Keratinocyte (primary cell): ENCODE measurements at regions not wholly inside any gene's neighbourhood (a gene's known extent, or its start where the extent isn't known, plus 50 kb on each side); places are given as distances from the start of the nearest gene placed in this dataset.

Experiments
- EZH2 ChIP-seq: IDR thresholded peaks from one replicate; pipeline ENCODE4 v1.6.1; 2012; ENCODE audit warnings: inconsistent platforms, mild to moderate bottlenecking, low read length, moderate library complexity
- TF ChIP-seq, protein P1 (sequence below), 3 experiments: IDR thresholded peaks in 1 of 3; conservative IDR thresholded peaks in 1 of 3; optimal IDR thresholded peaks in 1 of 3; 2 replicates in 2 of 3; 3 replicates in 1 of 3; pipeline versions ENCODE3 to v1.5.1; 2011; ENCODE audit warnings: low read length in 3 of 3, mild to moderate bottlenecking in 3 of 3, moderate library complexity in 2 of 3, control low read depth in 1 of 3, inconsistent platforms in 1 of 3; ENCODE audit not compliant: insufficient read depth in 2 of 3; ENCODE audit errors: extremely low read depth in 1 of 3

DNA sequence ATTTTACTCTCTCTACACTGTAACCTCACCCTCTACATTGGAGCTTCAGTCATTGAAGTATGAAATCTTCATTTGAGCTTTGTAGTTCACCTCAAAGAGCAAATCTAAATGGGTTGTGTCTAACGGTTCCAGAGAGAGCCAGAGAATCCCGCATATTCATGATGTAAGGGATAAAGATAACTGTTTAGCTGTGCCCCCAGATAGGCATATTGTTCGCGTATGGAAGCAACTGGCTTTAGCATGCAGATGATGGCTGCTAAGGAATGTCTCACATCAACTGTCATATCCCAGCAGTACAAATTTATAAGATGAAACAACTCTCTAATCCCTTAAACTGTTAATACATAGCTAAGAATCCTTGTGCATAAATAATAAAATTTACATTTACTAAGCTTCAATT lies 412.7 kb upstream of the ROBO2 start:
- TF ChIP-seq, protein P1, sequence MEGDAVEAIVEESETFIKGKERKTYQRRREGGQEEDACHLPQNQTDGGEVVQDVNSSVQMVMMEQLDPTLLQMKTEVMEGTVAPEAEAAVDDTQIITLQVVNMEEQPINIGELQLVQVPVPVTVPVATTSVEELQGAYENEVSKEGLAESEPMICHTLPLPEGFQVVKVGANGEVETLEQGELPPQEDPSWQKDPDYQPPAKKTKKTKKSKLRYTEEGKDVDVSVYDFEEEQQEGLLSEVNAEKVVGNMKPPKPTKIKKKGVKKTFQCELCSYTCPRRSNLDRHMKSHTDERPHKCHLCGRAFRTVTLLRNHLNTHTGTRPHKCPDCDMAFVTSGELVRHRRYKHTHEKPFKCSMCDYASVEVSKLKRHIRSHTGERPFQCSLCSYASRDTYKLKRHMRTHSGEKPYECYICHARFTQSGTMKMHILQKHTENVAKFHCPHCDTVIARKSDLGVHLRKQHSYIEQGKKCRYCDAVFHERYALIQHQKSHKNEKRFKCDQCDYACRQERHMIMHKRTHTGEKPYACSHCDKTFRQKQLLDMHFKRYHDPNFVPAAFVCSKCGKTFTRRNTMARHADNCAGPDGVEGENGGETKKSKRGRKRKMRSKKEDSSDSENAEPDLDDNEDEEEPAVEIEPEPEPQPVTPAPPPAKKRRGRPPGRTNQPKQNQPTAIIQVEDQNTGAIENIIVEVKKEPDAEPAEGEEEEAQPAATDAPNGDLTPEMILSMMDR (optimal IDR thresholded peaks at IDR 0.05 in 1 of 3, IDR thresholded peaks at IDR 0.05 in 1 of 3, conservative IDR thresholded peaks at IDR 0.05 in 1 of 3; ENCODE audit: extremely low read depth in 1 of 3, insufficient read depth in 2 of 3, low read length in 3 of 3), result no peak
- no peak for TF ChIP-seq EZH2
